Calu3 (cell line): ENCODE measurements at regions not wholly inside any gene's neighbourhood (a gene's known extent, or its start where the extent isn't known, plus 50 kb on each side); places are given as distances from the start of the nearest gene placed in this dataset.
A peak's percentile ranks its signal among the peaks of the same experiment; 100 is the strongest.

Experiments used
- BruUV-seq: library from RNA; stranded (reverse); fragments of 400-500 nt; replicated peaks from 2 replicates; lab custom pipeline; 2021; lab: Mats Ljungman, UMichigan
- CTCF ChIA-PET: fragments of 300-600 bp; sonication (Branson Sonifier 250); formaldehyde crosslinking; loops from one replicate; lab custom pipeline; 2022; ENCODE audit warnings: antibody characterized with exemption; lab: Charles Lee
- DNase-seq: peaks from one replicate; pipeline ENCODE4 v3.0.0; 2022
- H3K27ac Mint-ChIP-seq: one replicate; pipeline ENCODE4 v1.8.0; 2022; ENCODE audit warnings: mixed read lengths; ENCODE audit not compliant: unreplicated experiment
- H3K27me3 Mint-ChIP-seq: one replicate; pipeline ENCODE4 v1.8.0; 2022; ENCODE audit warnings: mixed read lengths; ENCODE audit not compliant: unreplicated experiment
- H3K36me3 Mint-ChIP-seq: one replicate; pipeline ENCODE4 v1.8.0; 2022; ENCODE audit warnings: mild to moderate bottlenecking, moderate library complexity, mixed read lengths; ENCODE audit not compliant: insufficient read depth, unreplicated experiment
- H3K4me1 Mint-ChIP-seq: one replicate; pipeline ENCODE4 v1.8.0; 2022; ENCODE audit warnings: mild to moderate bottlenecking, low read depth, mixed read lengths; ENCODE audit not compliant: unreplicated experiment
- H3K4me3 Mint-ChIP-seq: one replicate; pipeline ENCODE4 v1.8.0; 2022; ENCODE audit warnings: mild to moderate bottlenecking, low read depth, moderate library complexity, mixed read lengths; ENCODE audit not compliant: unreplicated experiment
- H3K9me3 Mint-ChIP-seq: one replicate; pipeline ENCODE4 v1.8.0; 2022; ENCODE audit warnings: low read depth, mixed read lengths; ENCODE audit not compliant: unreplicated experiment
- intact Hi-C: fragments of 100-400 bp; cut with micrococcal nuclease; formaldehyde crosslinking; loops from one replicate; pipeline ENCODE4 v1.10.0; 2022; ENCODE audit not compliant: unreplicated experiment
- TF ChIP-seq, protein P1 (sequence below): fragments of 200-600 bp; IDR thresholded peaks from one replicate; pipeline ENCODE4 v1.8.0; 2022; ENCODE audit warnings: antibody characterized with exemption; ENCODE audit not compliant: unreplicated experiment

DNA sequence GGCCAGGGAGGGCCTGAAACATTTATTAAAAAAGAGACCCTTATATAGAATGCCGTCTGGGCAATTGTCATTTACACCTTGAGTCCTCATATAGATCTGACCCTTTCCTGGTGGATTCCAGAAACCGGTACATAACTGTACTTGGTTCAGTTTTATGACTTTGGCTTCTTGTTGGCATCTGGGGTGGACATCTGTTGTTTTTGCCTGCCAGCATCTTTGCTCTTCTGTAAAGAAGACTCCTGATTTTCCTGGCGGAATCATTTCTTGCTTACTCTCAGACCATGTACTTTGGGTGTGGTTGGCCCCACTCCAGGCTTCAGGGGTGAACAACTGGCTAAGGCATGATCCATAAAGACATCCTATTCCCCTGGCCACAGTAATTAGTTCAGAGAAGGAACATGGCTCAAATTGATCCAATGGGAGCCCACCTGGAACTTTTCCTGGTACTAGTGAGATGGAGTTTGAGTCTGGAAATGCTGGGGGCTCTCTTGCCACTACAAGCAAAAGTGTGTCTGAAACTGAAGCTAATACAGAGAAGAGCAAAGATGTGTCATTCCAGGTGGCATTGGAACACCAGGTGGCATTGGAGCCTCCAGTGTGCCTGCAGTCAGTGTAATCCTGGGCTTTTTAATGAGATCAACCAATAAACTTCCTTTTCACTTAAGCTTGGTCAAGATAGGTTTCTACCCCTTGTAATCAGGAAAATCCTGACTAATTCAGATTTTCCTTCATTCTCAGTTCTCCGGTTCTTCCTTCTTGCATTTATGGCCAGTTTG, 332.5 kb upstream of the CAMK1G start:
- no peaks in the 10 kb centered on the region for H3K36me3 Mint-ChIP-seq

DNA sequence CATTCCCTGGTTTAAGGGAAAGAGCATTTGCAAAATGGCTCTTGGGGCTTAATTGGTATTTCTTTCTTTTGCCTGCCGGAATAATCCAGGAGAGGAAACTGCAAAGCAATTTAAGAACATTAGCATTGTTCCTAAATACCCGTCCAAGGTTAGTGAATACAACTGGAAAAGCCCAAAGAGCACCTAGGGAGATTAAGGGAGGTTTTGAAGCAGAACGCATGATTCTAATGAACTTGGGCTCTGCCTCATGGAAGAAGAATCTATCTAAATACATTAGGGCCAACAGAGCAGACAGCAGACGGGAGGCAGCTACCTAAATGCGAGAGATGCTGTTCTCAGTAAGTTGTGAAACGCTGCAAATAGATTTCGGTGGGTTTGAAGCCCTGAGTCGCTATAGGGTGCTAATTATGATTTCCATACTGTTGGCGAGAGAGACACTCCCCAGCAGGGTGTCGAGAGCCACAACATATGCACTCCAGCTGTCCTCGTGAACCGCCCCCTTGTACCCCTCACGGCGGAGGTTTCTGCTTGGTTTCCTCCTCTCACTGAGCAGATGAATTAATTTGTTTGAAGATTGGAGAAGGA, 326.7 kb upstream of the CAMK1G start:
- no TSS peak for BruUV-seq
- no peak overlapping the region for H3K4me3 Mint-ChIP-seq
- CTCF ChIA-PET: no interaction called here
- H3K36me3 Mint-ChIP-seq: no peaks in the 10 kb centered on the region
- peaks cover 8% of the 10 kb centered on the region for H3K9me3 Mint-ChIP-seq
- no peak overlapping the region for H3K27ac Mint-ChIP-seq
- intact Hi-C loops: no loop called here
- no peak for DNase-seq
- TF ChIP-seq, protein P1, sequence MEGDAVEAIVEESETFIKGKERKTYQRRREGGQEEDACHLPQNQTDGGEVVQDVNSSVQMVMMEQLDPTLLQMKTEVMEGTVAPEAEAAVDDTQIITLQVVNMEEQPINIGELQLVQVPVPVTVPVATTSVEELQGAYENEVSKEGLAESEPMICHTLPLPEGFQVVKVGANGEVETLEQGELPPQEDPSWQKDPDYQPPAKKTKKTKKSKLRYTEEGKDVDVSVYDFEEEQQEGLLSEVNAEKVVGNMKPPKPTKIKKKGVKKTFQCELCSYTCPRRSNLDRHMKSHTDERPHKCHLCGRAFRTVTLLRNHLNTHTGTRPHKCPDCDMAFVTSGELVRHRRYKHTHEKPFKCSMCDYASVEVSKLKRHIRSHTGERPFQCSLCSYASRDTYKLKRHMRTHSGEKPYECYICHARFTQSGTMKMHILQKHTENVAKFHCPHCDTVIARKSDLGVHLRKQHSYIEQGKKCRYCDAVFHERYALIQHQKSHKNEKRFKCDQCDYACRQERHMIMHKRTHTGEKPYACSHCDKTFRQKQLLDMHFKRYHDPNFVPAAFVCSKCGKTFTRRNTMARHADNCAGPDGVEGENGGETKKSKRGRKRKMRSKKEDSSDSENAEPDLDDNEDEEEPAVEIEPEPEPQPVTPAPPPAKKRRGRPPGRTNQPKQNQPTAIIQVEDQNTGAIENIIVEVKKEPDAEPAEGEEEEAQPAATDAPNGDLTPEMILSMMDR: no peak
- peaks cover 4% of the 10 kb centered on the region for H3K27me3 Mint-ChIP-seq
- H3K4me1 Mint-ChIP-seq: no peaks in the 10 kb centered on the region

More for the DNA sequence above, 332.5 kb upstream of the CAMK1G start:
- Mint-ChIP-seq H3K27me3 (peaks cover 20% of the 10 kb centered on the region), H3K27ac (no peak overlapping the region), H3K4me1 (no peaks in the 10 kb centered on the region), H3K4me3 (no peak overlapping the region), H3K9me3 (peaks cover 3% of the 10 kb centered on the region)
- TF ChIP-seq, protein P1: no peak
- no TSS peak for BruUV-seq
- peak; percentile 17 for DNase-seq
- CTCF ChIA-PET: interaction anchor here (1.1 kb wide), 1 partner anchor 315 kb away, joined by 5 read pairs; no protein-coding TSS in a partner anchor
- intact Hi-C loops: no loop called here

DNA sequence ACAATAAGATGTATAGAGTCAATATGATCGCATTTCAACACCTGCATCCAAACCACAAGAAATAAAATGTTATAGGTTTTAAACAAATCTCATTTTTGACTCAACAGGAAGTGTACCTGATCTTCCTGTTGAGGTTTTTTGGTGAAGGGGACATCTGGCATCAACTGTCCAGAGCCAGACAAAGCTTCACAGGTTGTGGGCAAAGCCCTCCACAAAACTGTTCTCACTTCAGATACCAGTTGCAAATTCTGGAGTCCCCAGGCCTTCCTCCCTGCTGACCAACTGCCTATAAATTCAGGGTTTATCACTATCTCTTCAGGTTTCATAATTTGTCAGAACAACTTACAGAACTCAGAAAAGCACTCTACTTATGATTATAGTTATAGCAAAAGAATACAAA, 326.1 kb upstream of the CAMK1G start:
- intact Hi-C loops: no loop called here
- Mint-ChIP-seq H3K4me1 (no peaks in the 10 kb centered on the region), H3K27ac (no peak overlapping the region), H3K9me3 (peaks cover 9% of the 10 kb centered on the region), H3K27me3 (no peaks in the 10 kb centered on the region), H3K4me3 (no peak overlapping the region), H3K36me3 (no peaks in the 10 kb centered on the region)
- CTCF ChIA-PET: no interaction called here
- no peak for DNase-seq
- TF ChIP-seq, protein P1: no peak
- no TSS peak for BruUV-seq

DNA sequence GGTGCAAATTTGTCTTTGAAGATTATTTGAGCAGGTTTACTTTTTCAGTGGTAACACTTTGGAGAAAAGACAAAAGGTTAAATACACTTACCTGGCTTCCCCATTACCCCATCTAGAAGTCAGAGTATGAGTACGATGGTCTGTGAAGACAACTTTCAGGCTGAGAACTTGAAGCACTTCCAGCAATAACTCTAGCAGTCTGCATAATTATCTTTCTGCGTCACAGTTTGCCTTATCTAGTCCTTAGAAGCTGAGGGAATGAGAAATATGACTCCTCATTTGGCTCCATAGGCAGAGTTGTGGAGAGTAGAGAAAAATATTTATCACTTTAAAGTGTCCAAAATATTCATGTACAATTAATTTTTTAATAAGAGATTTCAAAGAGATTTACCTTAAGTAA, 323.4 kb upstream of the CAMK1G start:
- no peak overlapping the region for H3K4me3 Mint-ChIP-seq
- CTCF ChIA-PET: no interaction called here
- H3K4me1 Mint-ChIP-seq: no peaks in the 10 kb centered on the region
- BruUV-seq: no TSS peak
- H3K27ac Mint-ChIP-seq: no peak overlapping the region
- intact Hi-C loops: no loop called here
- peaks cover 12% of the 10 kb centered on the region for H3K9me3 Mint-ChIP-seq
- TF ChIP-seq, protein P1: no peak
- no peaks in the 10 kb centered on the region for H3K27me3 Mint-ChIP-seq
- DNase-seq: no peak
- H3K36me3 Mint-ChIP-seq: no peaks in the 10 kb centered on the region
